Testis (tissue), 2 donors: ENCODE measurements at regions not wholly inside any gene's neighbourhood (a gene's known extent, or its start where the extent isn't known, plus 50 kb on each side); places are given as distances from the start of the nearest gene placed in this dataset.

Experiments
- DNase-seq: peaks from one replicate; pipeline ENCODE4 v3.0.0-alpha.2; 2019
- H3K27ac ChIP-seq, 2 donors: fragments of 200-600 bp; sonication (generic); one replicate each; pipeline ENCODE4 v1.5.1; 2019
- H3K27me3 ChIP-seq: fragments of 200-600 bp; sonication (generic); one replicate; pipeline ENCODE4 v1.5.1; 2019
- H3K36me3 ChIP-seq: fragments of 200-600 bp; sonication (generic); one replicate; pipeline ENCODE4 v1.5.1; 2017; ENCODE audit warnings: low read depth; ENCODE audit errors: missing control alignments
- H3K4me1 ChIP-seq: fragments of 200-600 bp; sonication (generic); one replicate; pipeline ENCODE4 v1.5.1; 2019
- H3K4me3 ChIP-seq, 2 donors: fragments of 200-600 bp; sonication (generic); one replicate each; pipeline ENCODE4 v1.5.1; 2017 to 2019
- H3K9me3 ChIP-seq: fragments of 200-600 bp; sonication (generic); one replicate; pipeline ENCODE4 v1.5.1; 2017
- CTCF ChIP-seq, 3 experiments: fragments of 450-650 bp in 2 of 3; fragments of 200-600 bp in 1 of 3; sonication (generic) in 1 of 3; IDR thresholded peaks; one replicate each; pipeline ENCODE4 v1.5.1; 2016 to 2019; ENCODE audit warnings: antibody characterized with exemption in 3 of 3, mild to moderate bottlenecking in 2 of 3, moderate library complexity in 1 of 3
- POLR2A ChIP-seq: fragments of 450-650 bp; IDR thresholded peaks from one replicate; pipeline ENCODE4 v1.6.1; 2017; ENCODE audit warnings: antibody characterized with exemption, mild to moderate bottlenecking, moderate library complexity
- WGBS, 2 donors: methylation state at CpG; one replicate each; pipeline ENCODE4 v1.1.5; 2018; 5-methylcytosine and 5-hydroxymethylcytosine counted together
- intact Hi-C: fragments of 100-400 bp; cut with DNase I; formaldehyde crosslinking; loops from one replicate; pipeline ENCODE4 v1.15.1; 2023; ENCODE audit warnings: low total_unique reads

- no peaks in the 10 kb centered on the region for H3K9me3 ChIP-seq
- H3K36me3 ChIP-seq: no peaks in the 10 kb centered on the region
- no peaks in the 10 kb centered on the region for H3K4me1 ChIP-seq
- no peak overlapping the region for H3K4me3 ChIP-seq
- WGBS, 2 donors: 29 to 42% methylated on average over 3 of the region's 3 CpGs
- H3K27me3 ChIP-seq: no peaks in the 10 kb centered on the region
- no peak for TF ChIP-seq POLR2A
- no peak for TF ChIP-seq CTCF (IDR thresholded peaks at IDR 0.05)
- intact Hi-C loops: no loop called here
- H3K27ac ChIP-seq: no peak overlapping the region
- DNase-seq: no peak
These were observed 902.9 kb downstream of the EPHA3 start for GRCh38 chr3:90010341-90010740.

DNA sequence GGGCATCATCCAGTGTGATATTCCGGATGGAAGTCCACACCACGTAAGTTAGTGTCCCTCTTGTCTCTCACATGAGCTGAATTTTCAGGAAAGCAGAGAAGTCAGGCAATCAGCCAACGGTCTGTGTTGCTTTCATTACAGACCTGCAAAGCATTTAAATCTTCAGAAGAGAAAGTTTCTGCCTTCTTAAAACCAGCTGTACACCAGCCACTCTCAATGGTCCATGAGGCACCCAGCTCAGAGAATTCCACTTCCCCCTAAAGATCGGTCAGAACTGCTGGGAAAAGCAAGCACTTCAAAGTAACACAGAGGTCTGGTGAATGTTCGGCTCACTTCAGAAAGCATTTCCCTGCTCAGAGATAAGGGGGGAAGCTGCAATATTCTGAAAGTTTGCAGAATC, 903.7 kb downstream of the EPHA3 start:
- no peak for DNase-seq
- Histone ChIP-seq H3K4me3 (no peak overlapping the region), H3K36me3 (no peaks in the 10 kb centered on the region), H3K4me1 (no peaks in the 10 kb centered on the region), H3K27ac (no peak overlapping the region), H3K27me3 (no peaks in the 10 kb centered on the region), H3K9me3 (no peaks in the 10 kb centered on the region)
- intact Hi-C loops: no loop called here
- WGBS, 2 donors: 23 to 32% methylated on average over 4 to 5 of the region's 5 CpGs
- TF ChIP-seq POLR2A: no peak
- no peak for TF ChIP-seq CTCF (IDR thresholded peaks at IDR 0.05)

GRCh38 chr3:90011596-90011995, 904.2 kb downstream of the EPHA3 start:
- H3K27ac ChIP-seq: no peak overlapping the region
- no peaks in the 10 kb centered on the region for H3K9me3 ChIP-seq
- WGBS, 2 donors: 73 to 75% methylated on average over 4 of the region's 4 CpGs
- no peak for TF ChIP-seq POLR2A
- TF ChIP-seq CTCF (IDR thresholded peaks at IDR 0.05): no peak
- no peak for DNase-seq
- H3K36me3 ChIP-seq: no peaks in the 10 kb centered on the region
- H3K4me1 ChIP-seq: no peaks in the 10 kb centered on the region
- H3K4me3 ChIP-seq: no peak overlapping the region
- H3K27me3 ChIP-seq: no peaks in the 10 kb centered on the region
- intact Hi-C loops: no loop called here

- Histone ChIP-seq H3K4me3 (no peak overlapping the region), H3K9me3 (no peaks in the 10 kb centered on the region), H3K4me1 (no peaks in the 10 kb centered on the region), H3K36me3 (no peaks in the 10 kb centered on the region), H3K27me3 (no peaks in the 10 kb centered on the region), H3K27ac (no peak overlapping the region)
- 86 to 98% methylated on average over 2 of the region's 2 CpGs for WGBS, 2 donors
- no peak for DNase-seq
- TF ChIP-seq POLR2A: no peak
- no peak for TF ChIP-seq CTCF (IDR thresholded peaks at IDR 0.05)
- intact Hi-C loops: no loop called here
These were observed 904.6 kb downstream of the EPHA3 start for GRCh38 chr3:90011996-90012395.

DNA sequence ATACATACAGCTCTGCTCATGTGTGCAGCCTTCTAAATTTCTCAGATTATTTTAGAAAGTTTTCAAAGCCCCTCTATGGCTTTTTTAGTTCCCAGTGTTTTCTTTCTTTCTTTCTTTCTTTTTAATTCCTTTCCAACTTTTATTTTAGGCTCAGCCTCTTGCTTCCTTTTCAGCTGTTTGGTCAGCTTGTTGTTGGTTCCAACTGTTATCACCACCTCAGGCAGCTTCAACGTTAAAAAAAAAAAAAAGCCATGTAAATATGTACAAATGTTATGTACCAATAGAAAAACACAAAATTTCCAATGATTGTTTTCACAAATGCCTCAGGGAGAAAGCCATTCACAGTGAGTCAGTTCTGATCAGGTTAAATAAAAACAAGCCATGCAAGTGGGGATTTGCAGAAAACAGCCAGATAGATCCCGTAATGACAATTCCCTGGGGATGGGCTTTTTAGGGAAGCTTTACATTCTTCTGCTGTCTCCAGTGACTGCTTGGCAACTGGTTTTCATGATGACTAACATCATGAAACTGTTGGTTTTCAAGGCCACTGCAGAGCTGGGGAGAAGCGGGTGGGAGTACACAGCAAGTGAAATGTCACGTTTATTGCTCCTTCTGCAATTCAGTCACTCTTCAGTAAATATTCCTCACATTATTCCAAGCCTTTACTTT, 908.4 kb downstream of the EPHA3 start:
- H3K27ac ChIP-seq: no peak overlapping the region
- H3K36me3 ChIP-seq: no peaks in the 10 kb centered on the region
- no peak overlapping the region for H3K4me3 ChIP-seq
- TF ChIP-seq POLR2A: no peak
- TF ChIP-seq CTCF (IDR thresholded peaks at IDR 0.05): no peak
- H3K27me3 ChIP-seq: no peaks in the 10 kb centered on the region
- no peaks in the 10 kb centered on the region for H3K4me1 ChIP-seq
- peak; percentile 25 for DNase-seq
- no peaks in the 10 kb centered on the region for H3K9me3 ChIP-seq
- 28 to 29% methylated on average over 4 of the region's 4 CpGs for WGBS, 2 donors
- intact Hi-C loops: no loop called here
